Ovary (tissue), 7 donors: ENCODE measurements at regions not wholly inside any gene's neighbourhood (a gene's known extent, or its start where the extent isn't known, plus 50 kb on each side); places are given as distances from the start of the nearest gene placed in this dataset.

Experiments used
- DNase-seq, 5 donors: peaks; one replicate each; pipeline ENCODE4 v3.0.0-alpha.2; 2019 to 2020
- H3K27ac ChIP-seq, 2 donors: fragments of 200-600 bp; one replicate each; pipeline versions ENCODE4 v1.5.1 to v1.8.0; 2019 to 2022
- H3K27me3 ChIP-seq: fragments of 200-600 bp; one replicate; pipeline ENCODE4 v1.8.0; 2022
- H3K36me3 ChIP-seq: fragments of 200-600 bp; sonication (generic); one replicate; pipeline ENCODE4 v1.5.1; 2019
- H3K4me1 ChIP-seq: one replicate; pipeline ENCODE4 v1.8.1; 2013; ENCODE audit warnings: mild to moderate bottlenecking, moderate library complexity; ENCODE audit not compliant: insufficient read depth
- H3K4me3 ChIP-seq: fragments of 200-600 bp; sonication (generic); one replicate; pipeline ENCODE4 v1.5.1; 2017
- H3K9me3 ChIP-seq, 2 donors: fragments of 200-600 bp in 1 of 2; sonication (generic) in 1 of 2; one replicate each; pipeline versions ENCODE4 v1.5.1 to v1.8.1; 2013 to 2019; ENCODE audit warnings: mild to moderate bottlenecking in 1 of 2, moderate library complexity in 1 of 2
- EP300 ChIP-seq: sonication (generic); formaldehyde crosslinking; IDR thresholded peaks from one replicate; pipeline ENCODE4 v1.6.1; 2017; ENCODE audit warnings: antibody characterized with exemption
- POLR2A ChIP-seq: fragments of 450-650 bp; IDR thresholded peaks from one replicate; pipeline ENCODE4 v1.6.1; 2017; ENCODE audit warnings: antibody characterized with exemption, mild to moderate bottlenecking, moderate library complexity
- WGBS, 3 donors: extraction: QIAGEN DNeasy Blood & Tissue Kit in 1 of 3; methylation state at CpG; one replicate each; pipeline versions ENCODE4 v1.1.5 to v1.1.7; 2013 to 2017; 5-methylcytosine and 5-hydroxymethylcytosine counted together
- intact Hi-C, 4 donors: fragments of 100-400 bp; cut with DNase I; formaldehyde crosslinking; loops; one replicate each; pipeline versions ENCODE4 v1.11.0 to v1.15.1; 2022 to 2023
- TF ChIP-seq, protein P1 (sequence below), 3 donors: fragments of 450-650 bp in 2 of 3; fragments of 200-600 bp in 1 of 3; IDR thresholded peaks; one replicate each; pipeline versions ENCODE4 v1.5.1 to v1.8.0; 2016 to 2022; ENCODE audit warnings: antibody characterized with exemption in 3 of 3, mild to moderate bottlenecking in 1 of 3
- donor health status: DM: no; HTN: no; CAD: no; lungs with moderate emphysema.
- donor health status: DM: no; HTN: no; CAD: no.
- donor health status: Bipolar disorder and iron deficiency.
- donor health status: DM: no; HTN: no; CAD: no.
- donor health status: DM: yes; HTN: yes; CAD: no.

DNA sequence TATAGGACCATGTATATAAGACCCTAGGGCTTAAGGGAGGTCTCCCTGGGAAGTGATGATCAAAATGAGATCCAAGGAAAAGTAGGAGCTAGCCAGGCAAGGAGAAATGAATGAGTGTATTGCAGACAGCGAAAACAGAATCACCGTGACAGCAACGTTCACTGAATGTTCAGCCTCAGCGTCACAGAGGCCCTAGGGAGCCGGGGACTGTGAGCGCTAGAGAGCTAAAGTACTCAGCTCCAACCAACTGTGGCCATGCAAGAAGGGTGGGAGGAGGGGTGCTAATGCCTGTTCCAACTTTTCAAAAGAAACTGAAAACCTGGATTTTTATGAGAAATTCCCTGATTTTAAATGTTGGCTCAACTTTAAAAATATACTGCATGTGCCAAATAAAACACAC is 105.5 kb upstream of the CCND2 start:
- Histone ChIP-seq H3K4me1 (no peaks in the 10 kb centered on the region), H3K27me3 (no peaks in the 10 kb centered on the region), H3K4me3 (no peak overlapping the region), H3K27ac (no peak overlapping the region), H3K9me3 (no peaks in the 10 kb centered on the region), H3K36me3 (no peaks in the 10 kb centered on the region)
- intact Hi-C loops = no loop called here
- DNase-seq = no peak
- TF ChIP-seq POLR2A = no peak
- TF ChIP-seq EP300 = no peak
- TF ChIP-seq, protein P1, sequence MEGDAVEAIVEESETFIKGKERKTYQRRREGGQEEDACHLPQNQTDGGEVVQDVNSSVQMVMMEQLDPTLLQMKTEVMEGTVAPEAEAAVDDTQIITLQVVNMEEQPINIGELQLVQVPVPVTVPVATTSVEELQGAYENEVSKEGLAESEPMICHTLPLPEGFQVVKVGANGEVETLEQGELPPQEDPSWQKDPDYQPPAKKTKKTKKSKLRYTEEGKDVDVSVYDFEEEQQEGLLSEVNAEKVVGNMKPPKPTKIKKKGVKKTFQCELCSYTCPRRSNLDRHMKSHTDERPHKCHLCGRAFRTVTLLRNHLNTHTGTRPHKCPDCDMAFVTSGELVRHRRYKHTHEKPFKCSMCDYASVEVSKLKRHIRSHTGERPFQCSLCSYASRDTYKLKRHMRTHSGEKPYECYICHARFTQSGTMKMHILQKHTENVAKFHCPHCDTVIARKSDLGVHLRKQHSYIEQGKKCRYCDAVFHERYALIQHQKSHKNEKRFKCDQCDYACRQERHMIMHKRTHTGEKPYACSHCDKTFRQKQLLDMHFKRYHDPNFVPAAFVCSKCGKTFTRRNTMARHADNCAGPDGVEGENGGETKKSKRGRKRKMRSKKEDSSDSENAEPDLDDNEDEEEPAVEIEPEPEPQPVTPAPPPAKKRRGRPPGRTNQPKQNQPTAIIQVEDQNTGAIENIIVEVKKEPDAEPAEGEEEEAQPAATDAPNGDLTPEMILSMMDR (IDR thresholded peaks at IDR 0.05) = no peak
- 71 to 79% (median 73%) methylated on average over 6 of the region's 6 CpGs for WGBS, 3 donors

DNA sequence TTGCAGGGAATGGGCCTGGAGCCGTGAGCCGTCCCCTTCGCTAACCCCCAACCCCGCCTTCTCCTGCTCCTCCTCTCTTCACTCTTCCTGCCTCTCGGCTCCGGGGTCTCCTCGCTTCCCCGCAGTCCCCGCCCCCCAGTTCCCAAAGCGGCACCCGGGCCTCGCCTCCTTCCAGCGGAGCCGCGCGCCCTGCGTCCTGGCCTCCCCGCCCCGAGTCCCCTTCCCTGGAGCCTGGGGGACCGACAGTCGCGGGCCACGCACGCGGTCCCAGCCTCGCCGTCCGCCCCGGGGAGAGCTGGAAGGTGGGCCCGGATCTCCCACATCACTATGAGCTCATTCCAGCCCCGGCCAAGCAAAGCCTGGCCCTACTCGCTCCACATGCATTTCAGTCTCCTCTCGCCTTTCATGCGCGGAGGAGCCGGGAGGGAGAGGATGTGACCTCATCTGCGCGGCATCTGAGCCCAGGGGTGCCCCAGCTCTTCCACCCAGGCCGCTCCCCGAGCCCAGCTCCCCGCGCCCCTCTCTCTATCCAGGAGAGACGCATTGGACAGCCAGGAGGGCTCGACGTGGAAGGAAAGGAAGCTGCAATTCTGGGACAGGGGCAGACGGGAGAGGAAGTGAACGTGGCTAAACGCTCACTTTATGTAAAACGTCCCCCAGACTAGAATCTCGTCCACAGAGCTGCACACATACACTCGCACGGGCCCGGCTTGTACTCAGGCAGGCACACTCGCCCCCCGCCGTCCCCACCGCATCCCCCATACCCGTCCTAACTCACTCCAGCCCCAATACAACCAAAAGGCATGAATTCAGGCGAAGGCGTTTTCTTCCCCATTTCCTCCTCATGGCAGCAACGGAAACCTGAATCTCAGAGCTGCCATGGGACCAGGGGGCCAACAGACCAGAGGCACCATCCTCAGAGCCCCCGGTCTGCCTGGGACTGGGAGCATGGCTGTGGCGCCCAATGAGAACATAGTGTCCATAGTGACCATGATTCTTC is 108.7 kb upstream of the CCND2 start:
- Histone ChIP-seq H3K27me3 (no peaks in the 10 kb centered on the region), H3K9me3 (no peaks in the 10 kb centered on the region), H3K4me1 (no peaks in the 10 kb centered on the region), H3K27ac (no peak overlapping the region), H3K36me3 (no peaks in the 10 kb centered on the region), H3K4me3 (peak overlapping the region; percentile 35)
- DNase-seq = peak in 2 of 5 donors; percentile 22 to 39
- intact Hi-C loops = loop anchor here in 2 of 4 donors (1.0 to 2.0 kb wide), 2 partner anchors 30 to 32 kb away; no protein-coding TSS in a partner anchor
- TF ChIP-seq EP300 (no peak), POLR2A (no peak)
- TF ChIP-seq, protein P1 (IDR thresholded peaks at IDR 0.05) = no peak
- WGBS, 3 donors = 7 to 8% (median 7%) methylated on average over 63 of the region's 63 CpGs

DNA sequence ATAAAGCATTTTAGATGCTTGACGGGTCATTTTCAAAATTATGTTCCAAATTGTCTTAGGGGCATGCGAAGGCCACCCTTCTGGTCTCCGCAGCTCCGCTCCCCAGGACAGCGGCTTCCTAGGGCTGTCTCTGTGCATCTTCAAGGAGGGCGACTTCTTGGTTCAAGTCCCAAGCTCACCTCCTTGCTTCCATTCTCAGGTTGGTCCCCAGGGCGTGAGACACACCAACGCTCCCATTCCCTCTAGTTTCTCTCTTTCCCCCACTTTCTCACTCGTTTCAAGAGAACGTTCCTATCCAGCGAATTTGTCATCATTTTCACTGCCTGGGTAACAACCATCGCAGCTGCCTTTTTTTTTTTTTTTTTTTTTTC is 109.4 kb upstream of the CCND2 start:
- peak overlapping the region; percentile 35 for H3K4me3 ChIP-seq
- no peaks in the 10 kb centered on the region for H3K4me1 ChIP-seq
- TF ChIP-seq POLR2A (no peak), EP300 (no peak)
- TF ChIP-seq, protein P1 (IDR thresholded peaks at IDR 0.05) = no peak
- intact Hi-C loops = loop anchor here in 1 of 4 donors (2.0 kb wide), 1 partner anchor 29 kb away; no protein-coding TSS in a partner anchor
- no peaks in the 10 kb centered on the region for H3K36me3 ChIP-seq
- no peak overlapping the region for H3K27ac ChIP-seq
- no peak for DNase-seq
- WGBS, 3 donors = 49 to 54% (median 54%) methylated on average over 12 of the region's 12 CpGs
- H3K27me3 ChIP-seq = no peaks in the 10 kb centered on the region
- H3K9me3 ChIP-seq = no peaks in the 10 kb centered on the region

DNA sequence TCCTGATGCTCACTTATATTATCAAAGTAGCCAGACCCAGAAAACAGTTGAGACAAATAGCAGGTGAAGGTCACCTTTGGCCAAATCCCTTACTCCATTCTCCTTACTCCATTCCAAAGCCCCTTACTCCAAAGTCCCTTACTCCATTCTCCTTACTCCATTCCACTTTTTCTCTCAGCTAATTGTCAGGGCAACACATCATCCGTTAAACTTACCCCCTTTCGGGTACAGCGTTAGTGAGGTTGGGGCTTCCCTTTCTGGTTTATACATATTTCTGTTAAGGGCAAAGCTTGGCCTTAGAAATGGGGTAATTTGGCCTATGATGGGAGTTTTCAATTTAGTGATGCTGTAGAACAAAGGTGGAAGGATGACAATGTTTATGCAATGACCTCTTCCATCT is 111.8 kb upstream of the CCND2 start:
- 79 to 90% (median 82%) methylated on average over 3 of the region's 3 CpGs for WGBS, 3 donors
- H3K4me1 ChIP-seq = no peaks in the 10 kb centered on the region
- no peak for DNase-seq
- no peaks in the 10 kb centered on the region for H3K9me3 ChIP-seq
- no peaks in the 10 kb centered on the region for H3K27me3 ChIP-seq
- no peak overlapping the region for H3K4me3 ChIP-seq
- no peak overlapping the region for H3K27ac ChIP-seq
- H3K36me3 ChIP-seq = no peaks in the 10 kb centered on the region
- TF ChIP-seq POLR2A = no peak
- TF ChIP-seq, protein P1 (IDR thresholded peaks at IDR 0.05) = no peak
- no peak for TF ChIP-seq EP300
- intact Hi-C loops = no loop called here
